GM23338 (cell line): ENCODE measurements at regions not wholly inside any gene's neighbourhood (a gene's known extent, or its start where the extent isn't known, plus 50 kb on each side); places are given as distances from the start of the nearest gene placed in this dataset.

ENCODE experiments used
- ATAC-seq: fragments of 200-7000 bp; cut with Tn5 transposase; 3 replicates; pipeline ENCODE4 v1.9.1; 2020
- DNase-seq: peaks from one replicate; pipeline ENCODE4 v3.0.0-alpha.2; 2015; ENCODE audit warnings: low spot score
- H2AFZ ChIP-seq: fragments of 200-600 bp; sonication (generic); 2 replicates; pipeline ENCODE4 v1.8.0; 2016; ENCODE audit warnings: antibody characterized with exemption, mild to moderate bottlenecking, moderate library complexity
- H3F3A ChIP-seq: fragments of 200-600 bp; sonication (generic); replicated peaks from 2 replicates; pipeline ENCODE4 v1.8.0; 2017; ENCODE audit warnings: antibody characterized with exemption, mixed run types, low read depth
- H3K27ac ChIP-seq: fragments of 200-600 bp; sonication (generic); 2 replicates; pipeline ENCODE4 v1.6.1; 2016; ENCODE audit warnings: low read depth
- H3K27me3 ChIP-seq: fragments of 200-600 bp; sonication (generic); 2 replicates; pipeline ENCODE4 v1.8.0; 2016; ENCODE audit warnings: mild to moderate bottlenecking, mixed run types, moderate library complexity; ENCODE audit not compliant: insufficient read depth
- H3K36me3 ChIP-seq: fragments of 200-600 bp; sonication (generic); 2 replicates; pipeline ENCODE4 v1.8.0; 2016; ENCODE audit warnings: mild to moderate bottlenecking; ENCODE audit not compliant: insufficient read depth
- H3K4me1 ChIP-seq: fragments of 200-600 bp; sonication (generic); 2 replicates; pipeline ENCODE4 v1.8.0; 2016; ENCODE audit warnings: mild to moderate bottlenecking, moderate library complexity; ENCODE audit not compliant: insufficient read depth
- H3K4me2 ChIP-seq: fragments of 200-600 bp; sonication (generic); 2 replicates; pipeline ENCODE4 v1.7.1; 2017; ENCODE audit warnings: mixed run types
- H3K4me3 ChIP-seq: fragments of 200-600 bp; sonication (generic); 2 replicates; pipeline ENCODE4 v1.6.1; 2016; ENCODE audit warnings: mixed run types
- H3K79me2 ChIP-seq: fragments of 200-600 bp; sonication (generic); replicated peaks from 2 replicates; pipeline ENCODE4 v1.8.0; 2017; ENCODE audit warnings: mild to moderate bottlenecking; ENCODE audit not compliant: insufficient read depth
- H3K9me2 ChIP-seq: fragments of 200-600 bp; sonication (generic); 2 replicates; pipeline ENCODE4 v1.8.0; 2017; ENCODE audit not compliant: insufficient read depth
- H4K20me1 ChIP-seq: fragments of 200-600 bp; sonication (generic); replicated peaks from 2 replicates; pipeline ENCODE4 v1.8.0; 2017; ENCODE audit warnings: mild to moderate bottlenecking; ENCODE audit not compliant: insufficient read depth
- H3K27ac Mint-ChIP-seq: 2 replicates; pipeline ENCODE4 v1.8.0; 2020; ENCODE audit warnings: inconsistent platforms, mild to moderate bottlenecking, moderate library complexity, mixed read lengths
- H3K27me3 Mint-ChIP-seq: 3 replicates; pipeline ENCODE4 v1.8.0; 2022; ENCODE audit warnings: low read depth, mild to moderate bottlenecking, moderate library complexity, mixed read lengths, inconsistent platforms; ENCODE audit not compliant: insufficient read depth, poor library complexity
- H3K36me3 Mint-ChIP-seq: 3 replicates; pipeline ENCODE4 v1.8.0; 2021; ENCODE audit warnings: low read depth, mild to moderate bottlenecking, inconsistent platforms, moderate library complexity, mixed read lengths
- H3K4me1 Mint-ChIP-seq: 3 replicates; pipeline ENCODE4 v1.8.0; 2020; ENCODE audit warnings: mild to moderate bottlenecking, inconsistent platforms, mixed read lengths
- H3K4me3 Mint-ChIP-seq: 3 replicates; pipeline ENCODE4 v1.8.0; 2021; ENCODE audit warnings: moderate library complexity, mild to moderate bottlenecking, inconsistent platforms, mixed read lengths
- H3K9me3 Mint-ChIP-seq: 3 replicates; pipeline ENCODE4 v1.8.0; 2020; ENCODE audit warnings: moderate library complexity, mild to moderate bottlenecking, inconsistent platforms, mixed read lengths
- EZH2 ChIP-seq: fragments of 200-600 bp; sonication (generic); IDR thresholded peaks from one replicate; pipeline ENCODE4 v1.8.0; 2017; ENCODE audit warnings: antibody characterized with exemption, mild to moderate bottlenecking, low read depth; ENCODE audit not compliant: unreplicated experiment
- EZH2phosphoT487 ChIP-seq: fragments of 200-600 bp; sonication (generic); IDR thresholded peaks from one replicate; pipeline ENCODE4 v1.8.1; 2018; ENCODE audit warnings: antibody characterized with exemption; ENCODE audit not compliant: unreplicated experiment
- NANOG ChIP-seq: IDR thresholded peaks from 2 replicates; pipeline ENCODE4 v1.6.1; 2016; ENCODE audit warnings: antibody characterized with exemption, borderline replicate concordance
- POLR2AphosphoS5 ChIP-seq: IDR thresholded peaks from 2 replicates; pipeline ENCODE4 v1.6.1; 2016; ENCODE audit warnings: antibody characterized with exemption, low read depth
- ZNF114 ChIP-seq: fragments of 250-450 bp; sonication (Bioruptor Pico); IDR thresholded peaks from 2 replicates; pipeline ENCODE4 v1.5.0; 2020; ENCODE audit warnings: mild to moderate bottlenecking, moderate library complexity
- ZNF331 ChIP-seq: fragments of 250-450 bp; sonication (Bioruptor Pico); IDR thresholded peaks from 2 replicates; pipeline ENCODE4 v1.5.0; 2020; ENCODE audit warnings: low read depth, mild to moderate bottlenecking, moderate library complexity
- TF ChIP-seq, protein P1 (sequence below): IDR thresholded peaks from 2 replicates; pipeline ENCODE4 v1.6.1; 2016; ENCODE audit warnings: antibody characterized with exemption
- TF ChIP-seq, protein P2 (sequence below), 2 experiments: fragments of 200-600 bp in 1 of 2; sonication (generic) in 1 of 2; conservative IDR thresholded peaks; 2 replicates each; pipeline versions ENCODE4 v1.5.1 to v1.6.1; 2016 to 2017; ENCODE audit warnings: antibody characterized with exemption in 2 of 2, low read depth in 2 of 2, mild to moderate bottlenecking in 2 of 2, moderate library complexity in 1 of 2
- TF ChIP-seq, protein P3 (sequence below): IDR thresholded peaks from one replicate; pipeline ENCODE4 v1.6.1; 2018; ENCODE audit warnings: antibody characterized with exemption; ENCODE audit not compliant: unreplicated experiment

DNA sequence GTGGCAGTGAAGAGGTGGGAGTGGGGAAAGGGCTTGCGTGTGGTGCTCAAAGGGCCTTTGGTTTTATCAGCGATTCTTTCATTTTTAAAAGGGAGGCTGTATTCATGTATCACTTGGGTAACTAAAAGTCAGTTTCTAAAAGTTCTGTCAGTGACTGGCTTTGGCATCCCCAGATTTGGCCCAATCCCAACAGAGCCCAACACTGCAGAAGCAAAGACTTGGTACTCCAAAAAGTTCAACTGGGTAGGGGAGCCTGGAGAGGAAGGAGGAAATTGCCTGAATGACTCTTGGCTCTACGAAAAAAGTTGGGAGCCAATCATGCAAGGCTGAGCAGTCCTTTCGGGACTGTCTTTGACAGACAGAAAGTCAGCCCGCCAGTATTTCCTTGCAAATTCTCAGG, 54.5 kb upstream of the COL13A1 start (continued):
- TF ChIP-seq, protein P1, sequence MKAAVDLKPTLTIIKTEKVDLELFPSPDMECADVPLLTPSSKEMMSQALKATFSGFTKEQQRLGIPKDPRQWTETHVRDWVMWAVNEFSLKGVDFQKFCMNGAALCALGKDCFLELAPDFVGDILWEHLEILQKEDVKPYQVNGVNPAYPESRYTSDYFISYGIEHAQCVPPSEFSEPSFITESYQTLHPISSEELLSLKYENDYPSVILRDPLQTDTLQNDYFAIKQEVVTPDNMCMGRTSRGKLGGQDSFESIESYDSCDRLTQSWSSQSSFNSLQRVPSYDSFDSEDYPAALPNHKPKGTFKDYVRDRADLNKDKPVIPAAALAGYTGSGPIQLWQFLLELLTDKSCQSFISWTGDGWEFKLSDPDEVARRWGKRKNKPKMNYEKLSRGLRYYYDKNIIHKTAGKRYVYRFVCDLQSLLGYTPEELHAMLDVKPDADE = no peak
- TF ChIP-seq, protein P2, sequence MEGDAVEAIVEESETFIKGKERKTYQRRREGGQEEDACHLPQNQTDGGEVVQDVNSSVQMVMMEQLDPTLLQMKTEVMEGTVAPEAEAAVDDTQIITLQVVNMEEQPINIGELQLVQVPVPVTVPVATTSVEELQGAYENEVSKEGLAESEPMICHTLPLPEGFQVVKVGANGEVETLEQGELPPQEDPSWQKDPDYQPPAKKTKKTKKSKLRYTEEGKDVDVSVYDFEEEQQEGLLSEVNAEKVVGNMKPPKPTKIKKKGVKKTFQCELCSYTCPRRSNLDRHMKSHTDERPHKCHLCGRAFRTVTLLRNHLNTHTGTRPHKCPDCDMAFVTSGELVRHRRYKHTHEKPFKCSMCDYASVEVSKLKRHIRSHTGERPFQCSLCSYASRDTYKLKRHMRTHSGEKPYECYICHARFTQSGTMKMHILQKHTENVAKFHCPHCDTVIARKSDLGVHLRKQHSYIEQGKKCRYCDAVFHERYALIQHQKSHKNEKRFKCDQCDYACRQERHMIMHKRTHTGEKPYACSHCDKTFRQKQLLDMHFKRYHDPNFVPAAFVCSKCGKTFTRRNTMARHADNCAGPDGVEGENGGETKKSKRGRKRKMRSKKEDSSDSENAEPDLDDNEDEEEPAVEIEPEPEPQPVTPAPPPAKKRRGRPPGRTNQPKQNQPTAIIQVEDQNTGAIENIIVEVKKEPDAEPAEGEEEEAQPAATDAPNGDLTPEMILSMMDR (conservative IDR thresholded peaks at IDR 0.05; ENCODE audit: low read depth in 2 of 2) = no peak
- TF ChIP-seq EZH2 = no peak
- TF ChIP-seq ZNF331 (CRISPR knock-in tag) = no peak

DNA sequence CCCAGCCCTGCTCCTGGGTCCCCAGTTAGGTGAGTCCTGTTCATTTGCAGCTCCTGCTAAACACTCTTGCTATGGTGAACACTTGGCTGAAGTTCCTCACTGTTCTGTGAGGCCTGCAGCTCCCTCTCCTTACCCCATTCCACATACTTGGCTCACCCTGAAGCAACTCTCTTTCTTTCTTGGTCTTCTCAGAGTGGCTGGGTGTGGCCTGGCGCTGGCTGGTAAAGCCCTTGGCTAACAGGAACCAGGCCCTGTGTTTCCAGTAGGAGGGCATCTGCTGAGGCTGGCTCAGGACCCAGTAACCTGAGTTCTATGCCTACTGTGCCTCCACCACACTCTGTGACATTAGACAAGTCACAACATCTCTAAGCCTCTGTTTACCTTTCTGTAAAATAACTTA, 53.1 kb upstream of the COL13A1 start:
- Histone ChIP-seq H3K4me3 (no peak overlapping the region), H4K20me1 (no peaks in the 10 kb centered on the region), H3K36me3 (no peaks in the 10 kb centered on the region), H3K9me2 (no peaks in the 10 kb centered on the region; the same call in 1 of the 2 replicates), H3K4me2 (no peak overlapping the region), H3K79me2 (no peaks in the 10 kb centered on the region), H3K27me3 (no peaks in the 10 kb centered on the region), H3K4me1 (no peaks in the 10 kb centered on the region), H3F3A (no peaks in the 10 kb centered on the region), H2AFZ (no peak overlapping the region), H3K27ac (no peak overlapping the region)
- Mint-ChIP-seq H3K4me3 (no peak overlapping the region), H3K27me3 (peaks cover 14% of the 10 kb centered on the region), H3K36me3 (no peaks in the 10 kb centered on the region), H3K27ac (no peak overlapping the region), H3K9me3 (no peaks in the 10 kb centered on the region), H3K4me1 (peaks cover 12% of the 10 kb centered on the region)
- ATAC-seq (no peak), DNase-seq (no peak)
- TF ChIP-seq EZH2 (no peak), NANOG (no peak), POLR2AphosphoS5 (no peak), ZNF114 (CRISPR knock-in tag) (no peak), EZH2phosphoT487 (no peak)
- TF ChIP-seq, protein P3, sequence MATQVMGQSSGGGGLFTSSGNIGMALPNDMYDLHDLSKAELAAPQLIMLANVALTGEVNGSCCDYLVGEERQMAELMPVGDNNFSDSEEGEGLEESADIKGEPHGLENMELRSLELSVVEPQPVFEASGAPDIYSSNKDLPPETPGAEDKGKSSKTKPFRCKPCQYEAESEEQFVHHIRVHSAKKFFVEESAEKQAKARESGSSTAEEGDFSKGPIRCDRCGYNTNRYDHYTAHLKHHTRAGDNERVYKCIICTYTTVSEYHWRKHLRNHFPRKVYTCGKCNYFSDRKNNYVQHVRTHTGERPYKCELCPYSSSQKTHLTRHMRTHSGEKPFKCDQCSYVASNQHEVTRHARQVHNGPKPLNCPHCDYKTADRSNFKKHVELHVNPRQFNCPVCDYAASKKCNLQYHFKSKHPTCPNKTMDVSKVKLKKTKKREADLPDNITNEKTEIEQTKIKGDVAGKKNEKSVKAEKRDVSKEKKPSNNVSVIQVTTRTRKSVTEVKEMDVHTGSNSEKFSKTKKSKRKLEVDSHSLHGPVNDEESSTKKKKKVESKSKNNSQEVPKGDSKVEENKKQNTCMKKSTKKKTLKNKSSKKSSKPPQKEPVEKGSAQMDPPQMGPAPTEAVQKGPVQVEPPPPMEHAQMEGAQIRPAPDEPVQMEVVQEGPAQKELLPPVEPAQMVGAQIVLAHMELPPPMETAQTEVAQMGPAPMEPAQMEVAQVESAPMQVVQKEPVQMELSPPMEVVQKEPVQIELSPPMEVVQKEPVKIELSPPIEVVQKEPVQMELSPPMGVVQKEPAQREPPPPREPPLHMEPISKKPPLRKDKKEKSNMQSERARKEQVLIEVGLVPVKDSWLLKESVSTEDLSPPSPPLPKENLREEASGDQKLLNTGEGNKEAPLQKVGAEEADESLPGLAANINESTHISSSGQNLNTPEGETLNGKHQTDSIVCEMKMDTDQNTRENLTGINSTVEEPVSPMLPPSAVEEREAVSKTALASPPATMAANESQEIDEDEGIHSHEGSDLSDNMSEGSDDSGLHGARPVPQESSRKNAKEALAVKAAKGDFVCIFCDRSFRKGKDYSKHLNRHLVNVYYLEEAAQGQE = no peak
- TF ChIP-seq, protein P1 = no peak
